ENCODE measurements at regions not wholly inside any gene's neighbourhood (a gene's known extent, or its start where the extent isn't known, plus 50 kb on each side); places are given as distances from the start of the nearest gene placed in this dataset.

- Histone ChIP-seq H3K9me3 (no peaks in the 10 kb centered on the region), H3K4me3 (no peak overlapping the region), H3K4me1 (no peaks in the 10 kb centered on the region), H3K27me3 (peaks cover 0 to 18% of the 10 kb centered on the region in 2 donors), H3K36me3 (no peaks in the 10 kb centered on the region), H3K27ac (no peak overlapping the region)
- intact Hi-C loops (cut with DNase I), result no loop called here
- DNase-seq, result no peak
- no peak for ATAC-seq
- no peak for TF ChIP-seq CTCF (IDR thresholded peaks at IDR 0.05)
Measured at GRCh38 chr11:134625151-134625550, 213.1 kb upstream of the B3GAT1 start.

- intact Hi-C loops (cut with DNase I), result no loop called here
- Histone ChIP-seq H3K36me3 (no peaks in the 10 kb centered on the region), H3K27ac (no peak overlapping the region), H3K4me3 (no peak overlapping the region), H3K4me1 (no peaks in the 10 kb centered on the region), H3K9me3 (no peaks in the 10 kb centered on the region), H3K27me3 (peaks cover 0 to 18% of the 10 kb centered on the region in 2 donors)
- no peak for ATAC-seq
- no peak for DNase-seq
- TF ChIP-seq CTCF (IDR thresholded peaks at IDR 0.05), result no peak
Measured at GRCh38 chr11:134624166-134624920, 212.3 kb upstream of the B3GAT1 start.

GRCh38 chr11:134623711-134624110, 211.7 kb upstream of the B3GAT1 start:
- H3K27me3 ChIP-seq, result peaks cover 0 to 15% of the 10 kb centered on the region in 2 donors
- no peaks in the 10 kb centered on the region for H3K4me1 ChIP-seq
- H3K36me3 ChIP-seq, result no peaks in the 10 kb centered on the region
- H3K9me3 ChIP-seq, result no peaks in the 10 kb centered on the region
- no peak for DNase-seq
- no peak overlapping the region for H3K4me3 ChIP-seq
- ATAC-seq, result no peak
- intact Hi-C loops (cut with DNase I), result no loop called here
- TF ChIP-seq CTCF (IDR thresholded peaks at IDR 0.05), result no peak
- no peak overlapping the region for H3K27ac ChIP-seq

- no peak for TF ChIP-seq CTCF (IDR thresholded peaks at IDR 0.05)
- DNase-seq (no peak), ATAC-seq (no peak)
- peaks cover 0 to 6% of the 10 kb centered on the region in 2 donors for H3K27me3 ChIP-seq
- no peak overlapping the region for H3K27ac ChIP-seq
- H3K4me3 ChIP-seq, result no peak overlapping the region
- no peaks in the 10 kb centered on the region for H3K4me1 ChIP-seq
- intact Hi-C loops (cut with DNase I), result no loop called here
- H3K9me3 ChIP-seq, result no peaks in the 10 kb centered on the region
- no peaks in the 10 kb centered on the region for H3K36me3 ChIP-seq
Measured at GRCh38 chr11:134622458-134622857, 210.4 kb upstream of the B3GAT1 start.

GRCh38 chr11:134617360-134617759, 205.3 kb upstream of the B3GAT1 start:
- H3K36me3 ChIP-seq, result no peaks in the 10 kb centered on the region
- no peak for TF ChIP-seq CTCF (IDR thresholded peaks at IDR 0.05)
- no peaks in the 10 kb centered on the region for H3K4me1 ChIP-seq
- DNase-seq, result no peak
- H3K4me3 ChIP-seq, result no peak overlapping the region
- no peak for ATAC-seq
- no peaks in the 10 kb centered on the region for H3K9me3 ChIP-seq
- no peak overlapping the region for H3K27ac ChIP-seq
- intact Hi-C loops (cut with DNase I), result no loop called here
- H3K27me3 ChIP-seq, result no peaks in the 10 kb centered on the region

Data from left lung (tissue), 4 donors.